ENCODE measurements at regions not wholly inside any gene's neighbourhood (a gene's known extent, or its start where the extent isn't known, plus 50 kb on each side); places are given as distances from the start of the nearest gene placed in this dataset.

GRCh38 chr2:150143087-150143536 lies 344.4 kb downstream of the RND3 start:
- TF ChIP-seq U2AF1 (optimal IDR thresholded peaks at IDR 0.05; ENCODE audit: low read depth, low read length), result no peak
- TF ChIP-seq, protein P1, sequence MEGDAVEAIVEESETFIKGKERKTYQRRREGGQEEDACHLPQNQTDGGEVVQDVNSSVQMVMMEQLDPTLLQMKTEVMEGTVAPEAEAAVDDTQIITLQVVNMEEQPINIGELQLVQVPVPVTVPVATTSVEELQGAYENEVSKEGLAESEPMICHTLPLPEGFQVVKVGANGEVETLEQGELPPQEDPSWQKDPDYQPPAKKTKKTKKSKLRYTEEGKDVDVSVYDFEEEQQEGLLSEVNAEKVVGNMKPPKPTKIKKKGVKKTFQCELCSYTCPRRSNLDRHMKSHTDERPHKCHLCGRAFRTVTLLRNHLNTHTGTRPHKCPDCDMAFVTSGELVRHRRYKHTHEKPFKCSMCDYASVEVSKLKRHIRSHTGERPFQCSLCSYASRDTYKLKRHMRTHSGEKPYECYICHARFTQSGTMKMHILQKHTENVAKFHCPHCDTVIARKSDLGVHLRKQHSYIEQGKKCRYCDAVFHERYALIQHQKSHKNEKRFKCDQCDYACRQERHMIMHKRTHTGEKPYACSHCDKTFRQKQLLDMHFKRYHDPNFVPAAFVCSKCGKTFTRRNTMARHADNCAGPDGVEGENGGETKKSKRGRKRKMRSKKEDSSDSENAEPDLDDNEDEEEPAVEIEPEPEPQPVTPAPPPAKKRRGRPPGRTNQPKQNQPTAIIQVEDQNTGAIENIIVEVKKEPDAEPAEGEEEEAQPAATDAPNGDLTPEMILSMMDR (IDR thresholded peaks at IDR 0.05 in 2 of 3, conservative IDR thresholded peaks at IDR 0.05 in 1 of 3; ENCODE audit: insufficient read depth in 2 of 3, low read depth in 1 of 3, low read length in 3 of 3), result no peak
- TF ChIP-seq POLR3A (IDR thresholded peaks at IDR 0.05; ENCODE audit: borderline replicate concordance, extremely low read depth, insufficient read depth, insufficient read length), result no peak
- no peak for TF ChIP-seq SMARCA4 (IDR thresholded peaks at IDR 0.05)
- no peak for TF ChIP-seq USF2 (CRISPR knock-in tag; IDR thresholded peaks at IDR 0.05)
- no peak for TF ChIP-seq FOXJ3 (CRISPR knock-in tag; IDR thresholded peaks at IDR 0.05)
- no peak for TF ChIP-seq RAD21 (CRISPR knock-in tag; conservative IDR thresholded peaks at IDR 0.05 in 1 of 2, IDR thresholded peaks at IDR 0.05 in 1 of 2)
- TF ChIP-seq CBX5 (IDR thresholded peaks at IDR 0.05; ENCODE audit: borderline replicate concordance, low read depth), result no peak
- no peak for TF ChIP-seq NFRKB (IDR thresholded peaks at IDR 0.05; ENCODE audit: low read depth)
- no peak for TF ChIP-seq PTRF (tag; IDR thresholded peaks at IDR 0.05)
- no peak for TF ChIP-seq IFI16 (CRISPR knock-in tag; IDR thresholded peaks at IDR 0.05)
- TF ChIP-seq, protein P2, sequence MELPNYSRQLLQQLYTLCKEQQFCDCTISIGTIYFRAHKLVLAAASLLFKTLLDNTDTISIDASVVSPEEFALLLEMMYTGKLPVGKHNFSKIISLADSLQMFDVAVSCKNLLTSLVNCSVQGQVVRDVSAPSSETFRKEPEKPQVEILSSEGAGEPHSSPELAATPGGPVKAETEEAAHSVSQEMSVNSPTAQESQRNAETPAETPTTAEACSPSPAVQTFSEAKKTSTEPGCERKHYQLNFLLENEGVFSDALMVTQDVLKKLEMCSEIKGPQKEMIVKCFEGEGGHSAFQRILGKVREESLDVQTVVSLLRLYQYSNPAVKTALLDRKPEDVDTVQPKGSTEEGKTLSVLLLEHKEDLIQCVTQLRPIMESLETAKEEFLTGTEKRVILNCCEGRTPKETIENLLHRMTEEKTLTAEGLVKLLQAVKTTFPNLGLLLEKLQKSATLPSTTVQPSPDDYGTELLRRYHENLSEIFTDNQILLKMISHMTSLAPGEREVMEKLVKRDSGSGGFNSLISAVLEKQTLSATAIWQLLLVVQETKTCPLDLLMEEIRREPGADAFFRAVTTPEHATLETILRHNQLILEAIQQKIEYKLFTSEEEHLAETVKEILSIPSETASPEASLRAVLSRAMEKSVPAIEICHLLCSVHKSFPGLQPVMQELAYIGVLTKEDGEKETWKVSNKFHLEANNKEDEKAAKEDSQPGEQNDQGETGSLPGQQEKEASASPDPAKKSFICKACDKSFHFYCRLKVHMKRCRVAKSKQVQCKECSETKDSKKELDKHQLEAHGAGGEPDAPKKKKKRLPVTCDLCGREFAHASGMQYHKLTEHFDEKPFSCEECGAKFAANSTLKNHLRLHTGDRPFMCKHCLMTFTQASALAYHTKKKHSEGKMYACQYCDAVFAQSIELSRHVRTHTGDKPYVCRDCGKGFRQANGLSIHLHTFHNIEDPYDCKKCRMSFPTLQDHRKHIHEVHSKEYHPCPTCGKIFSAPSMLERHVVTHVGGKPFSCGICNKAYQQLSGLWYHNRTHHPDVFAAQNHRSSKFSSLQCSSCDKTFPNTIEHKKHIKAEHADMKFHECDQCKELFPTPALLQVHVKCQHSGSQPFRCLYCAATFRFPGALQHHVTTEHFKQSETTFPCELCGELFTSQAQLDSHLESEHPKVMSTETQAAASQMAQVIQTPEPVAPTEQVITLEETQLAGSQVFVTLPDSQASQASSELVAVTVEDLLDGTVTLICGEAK (IDR thresholded peaks at IDR 0.05), result no peak
- TF ChIP-seq, protein P2 (CRISPR knock-in tag; IDR thresholded peaks at IDR 0.05), result no peak
- no peak for TF ChIP-seq GABPA (tag; conservative IDR thresholded peaks at IDR 0.05; ENCODE audit: low read depth)

Data from K562 (cell line).